ENCODE measurements at regions not wholly inside any gene's neighbourhood (a gene's known extent, or its start where the extent isn't known, plus 50 kb on each side); places are given as distances from the start of the nearest gene placed in this dataset.
"Not testable (repeated sequence)": the region's sequence is repeated elsewhere in the genome, so short reads cannot be mapped to it uniquely, and the experiment has no call there.

DNA sequence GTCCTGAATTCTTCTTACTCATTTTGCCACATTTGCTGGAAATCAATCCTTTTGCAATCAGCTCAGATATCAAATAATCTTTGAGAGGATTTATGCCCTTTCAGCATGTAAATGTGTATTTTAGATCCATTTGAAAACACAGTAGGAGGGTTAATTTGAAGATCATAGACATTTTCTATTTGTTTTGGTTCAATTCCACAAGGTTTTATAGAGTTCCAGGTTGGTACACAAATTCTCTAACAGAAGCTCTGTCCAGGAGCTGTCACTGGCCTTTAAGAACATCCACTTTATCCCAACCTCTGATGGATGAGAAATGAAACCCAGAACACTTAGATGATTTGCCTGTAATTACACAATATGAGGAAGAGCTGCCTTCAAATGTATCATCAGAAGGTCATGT, 157.3 kb upstream of the CHAC2 start:
- ATAC-seq = no peak

DNA sequence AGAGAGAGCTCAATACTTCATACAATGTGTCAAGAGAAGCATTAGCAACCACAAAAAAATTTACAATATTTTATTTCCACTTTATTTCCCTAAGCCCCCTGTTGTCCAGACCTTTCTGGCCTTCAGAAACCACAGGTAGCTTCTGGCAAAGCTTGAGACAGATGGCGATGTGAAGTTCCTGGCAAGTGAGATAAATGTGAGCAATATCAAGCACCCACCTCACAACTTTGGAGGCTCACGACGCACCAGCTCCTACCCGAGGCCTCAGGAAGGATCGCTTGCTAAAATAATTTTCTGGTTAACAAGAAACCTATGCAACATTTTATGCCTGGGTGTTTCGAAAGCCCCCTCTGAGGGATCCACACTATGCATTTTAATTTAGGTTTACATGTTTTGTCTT, 158.1 kb upstream of the CHAC2 start:
- no peak for ATAC-seq

DNA sequence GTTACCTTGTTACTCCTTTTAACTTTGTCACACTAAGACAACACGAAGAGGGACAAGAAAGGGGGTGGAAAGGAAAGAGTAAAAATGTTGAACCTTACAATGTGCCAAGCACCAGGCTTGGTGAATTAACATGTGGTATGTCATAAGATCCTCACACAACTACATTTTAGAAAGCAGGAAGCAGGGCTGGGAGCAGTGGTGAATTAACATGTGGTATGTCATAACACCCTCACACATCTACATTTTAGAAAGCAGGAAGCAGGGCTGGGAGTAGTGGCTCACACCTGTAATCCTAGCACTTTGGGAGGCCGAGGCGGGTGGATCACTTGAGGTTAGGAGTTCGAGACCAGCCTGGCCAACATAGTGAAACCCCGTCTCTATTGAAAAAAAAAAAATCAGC, 159.3 kb upstream of the CHAC2 start:
- no peak for ATAC-seq

DNA sequence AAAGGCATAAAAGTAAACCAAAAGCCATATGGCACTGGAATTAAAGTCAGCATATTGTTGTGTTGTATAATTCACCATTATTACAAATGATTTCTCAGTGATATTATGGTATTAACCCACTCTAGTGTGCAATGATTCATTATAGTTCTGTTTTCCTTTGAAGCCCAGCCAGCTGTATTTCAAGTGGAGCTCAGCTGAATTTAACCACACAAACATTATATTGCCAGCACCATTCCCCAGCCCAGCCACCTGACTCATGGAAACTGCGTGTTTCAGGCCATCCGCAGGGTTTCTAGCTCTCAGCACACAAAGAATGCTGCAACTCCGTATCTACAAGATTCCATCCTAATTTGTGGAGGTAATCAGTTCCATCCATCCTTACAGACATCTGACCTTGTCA, 166.8 kb upstream of the CHAC2 start:
- ATAC-seq = no peak

DNA sequence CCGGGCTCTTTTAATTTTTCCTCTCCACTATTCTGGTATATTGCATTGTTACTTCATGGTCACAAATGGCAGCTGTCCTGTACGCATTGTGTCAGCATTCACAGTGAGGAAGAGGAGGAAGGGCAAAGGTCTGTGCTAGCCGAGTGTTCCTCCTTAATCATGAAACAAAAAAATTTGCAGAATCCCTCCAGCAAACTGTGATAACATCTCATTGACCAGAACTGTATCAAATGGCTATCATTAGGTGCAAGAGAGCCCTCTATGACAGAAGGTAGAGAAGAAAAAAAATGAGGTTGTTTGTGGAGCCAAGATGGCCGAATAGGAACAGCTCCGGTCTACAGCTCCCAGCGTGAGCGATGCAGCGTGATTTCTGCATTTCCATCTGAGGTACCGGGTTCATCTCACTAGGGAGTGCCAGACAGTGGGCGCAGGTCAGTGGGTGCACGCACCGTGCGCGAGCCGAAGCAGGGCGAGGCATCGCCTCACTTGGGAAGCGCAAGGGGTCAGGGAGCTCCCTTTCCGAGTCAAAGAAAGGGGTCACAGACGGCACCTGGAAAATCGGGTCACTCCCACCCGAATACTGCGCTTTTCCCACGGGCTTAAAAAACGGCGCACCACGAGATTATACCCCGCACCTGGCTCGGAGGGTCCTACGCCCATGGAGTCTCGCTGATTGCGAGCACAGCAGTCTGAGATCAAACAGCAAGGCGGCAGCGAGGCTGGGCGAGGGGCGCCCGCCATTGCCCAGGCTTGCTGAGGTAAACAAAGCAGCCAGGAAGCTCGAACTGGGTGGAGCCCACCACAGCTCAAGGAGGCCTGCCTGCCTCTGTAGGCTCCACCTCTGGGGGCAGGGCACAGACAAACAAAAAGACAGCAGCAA, 180.6 kb upstream of the CHAC2 start:
- not testable (repeated sequence) for ATAC-seq

DNA sequence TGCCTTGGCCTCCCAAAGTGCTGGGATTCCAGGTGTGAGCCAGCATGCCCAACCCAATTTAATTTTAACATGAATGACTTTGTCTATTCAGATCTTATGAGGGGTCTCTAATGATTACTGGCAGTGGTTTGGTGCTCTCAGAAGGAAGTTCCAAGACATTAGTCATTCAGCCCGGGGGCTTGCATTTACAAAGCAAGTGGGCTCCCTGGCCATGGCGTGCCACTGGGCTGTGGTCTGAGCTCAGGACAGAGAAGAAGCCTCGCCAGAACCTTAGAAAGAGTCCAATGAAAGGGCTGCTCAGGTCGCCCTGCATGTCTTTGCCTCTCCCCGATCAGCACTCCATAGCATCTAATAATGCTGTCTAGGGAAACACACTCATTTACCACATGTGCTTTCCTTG, 182.6 kb upstream of the CHAC2 start:
- no peak for ATAC-seq

DNA sequence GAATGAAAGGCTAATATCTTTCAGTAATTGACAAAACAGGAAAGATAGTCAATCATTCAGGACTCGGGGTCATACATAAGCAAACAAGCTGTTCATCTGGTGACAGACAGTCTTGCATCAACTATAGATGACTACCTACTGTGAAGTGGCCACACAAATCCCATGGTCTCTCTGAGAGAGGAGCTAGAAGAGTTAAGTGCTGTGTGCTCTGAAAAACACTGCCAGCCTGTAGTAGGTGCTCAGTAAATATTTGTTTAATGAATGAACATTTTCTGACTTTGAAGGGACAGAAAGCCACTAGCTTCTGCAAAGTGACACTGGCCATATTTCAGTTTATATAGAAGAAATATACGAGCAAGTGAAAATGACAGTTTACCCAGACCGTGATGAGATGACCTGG, 184.0 kb upstream of the CHAC2 start:
- ATAC-seq = no peak

DNA sequence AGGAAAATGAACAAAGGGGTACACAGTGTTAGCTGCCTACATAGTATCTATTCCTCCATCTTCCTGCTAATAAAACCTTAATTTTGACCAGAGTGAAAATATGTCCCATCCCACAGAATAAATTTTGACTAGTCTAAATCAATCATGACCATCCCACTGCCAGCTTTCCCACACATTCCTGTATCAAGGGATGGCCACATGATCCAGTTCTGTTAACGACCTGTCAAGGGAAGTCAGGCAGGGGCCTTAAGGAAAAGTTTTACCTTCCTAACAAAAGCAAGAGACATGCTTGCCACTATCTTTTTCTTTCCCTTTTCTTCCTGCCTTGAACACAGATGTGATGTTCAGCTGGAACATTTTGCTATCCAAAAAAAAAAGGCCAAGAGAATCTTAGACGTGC, 185.0 kb upstream of the CHAC2 start:
- no peak for ATAC-seq

DNA sequence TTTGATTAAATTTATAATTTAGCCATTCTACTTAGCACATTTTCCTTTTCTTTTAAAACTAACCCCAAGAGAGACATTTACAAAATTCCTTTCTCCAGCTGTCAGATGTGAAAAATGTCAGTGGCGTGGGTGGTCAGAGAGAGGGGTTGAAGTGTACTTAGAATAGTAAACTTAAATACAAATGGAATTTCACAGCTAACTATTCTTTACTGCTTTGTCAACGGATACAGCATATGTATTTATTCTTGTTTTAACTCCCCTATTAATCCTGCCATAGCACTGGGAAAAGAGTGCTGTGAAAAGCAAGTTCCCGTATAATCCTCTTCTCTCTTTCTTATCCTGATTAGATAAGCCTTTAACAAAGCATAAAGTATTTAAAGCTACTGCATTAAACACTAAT, 191.4 kb upstream of the CHAC2 start:
- ATAC-seq = no peak

DNA sequence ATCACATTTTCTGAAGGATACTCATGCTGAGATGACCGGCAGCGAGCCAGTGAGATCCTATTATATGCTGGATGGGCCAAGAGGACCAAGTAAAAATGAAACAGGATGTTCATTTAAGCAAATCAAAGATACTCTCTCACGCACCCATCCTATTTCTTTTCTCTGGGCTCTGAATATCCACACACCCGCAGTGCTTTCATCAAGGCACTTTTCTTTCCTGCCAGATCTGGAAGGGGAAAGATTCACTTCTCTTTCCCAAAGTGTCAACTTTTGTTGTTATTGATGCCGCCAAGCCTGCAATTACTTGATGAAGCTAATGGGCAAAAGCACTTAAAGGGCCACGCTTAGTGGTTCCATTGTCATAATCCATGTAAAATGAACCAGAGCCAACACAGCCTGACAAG, 191.9 kb upstream of the CHAC2 start:
- no peak for ATAC-seq

DNA sequence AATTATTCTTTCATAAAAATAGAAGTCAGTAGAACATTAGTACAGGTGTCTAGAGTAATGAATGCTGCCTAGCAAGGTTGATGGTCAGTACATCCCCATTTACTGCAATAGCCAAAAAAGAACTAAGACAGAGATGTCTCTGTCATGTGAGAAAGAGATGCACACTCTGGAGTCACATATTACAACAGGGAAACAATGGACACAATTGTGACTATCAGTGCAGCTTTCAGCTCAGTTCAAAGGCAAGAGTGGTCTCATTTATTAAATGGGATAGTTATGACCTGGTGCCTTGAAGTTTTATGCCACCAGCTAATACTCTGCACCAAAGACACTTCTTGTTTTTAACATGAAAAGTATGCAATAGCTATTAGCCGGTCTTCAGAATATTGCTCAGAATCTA, 194.9 kb upstream of the CHAC2 start:
- ATAC-seq = no peak

DNA sequence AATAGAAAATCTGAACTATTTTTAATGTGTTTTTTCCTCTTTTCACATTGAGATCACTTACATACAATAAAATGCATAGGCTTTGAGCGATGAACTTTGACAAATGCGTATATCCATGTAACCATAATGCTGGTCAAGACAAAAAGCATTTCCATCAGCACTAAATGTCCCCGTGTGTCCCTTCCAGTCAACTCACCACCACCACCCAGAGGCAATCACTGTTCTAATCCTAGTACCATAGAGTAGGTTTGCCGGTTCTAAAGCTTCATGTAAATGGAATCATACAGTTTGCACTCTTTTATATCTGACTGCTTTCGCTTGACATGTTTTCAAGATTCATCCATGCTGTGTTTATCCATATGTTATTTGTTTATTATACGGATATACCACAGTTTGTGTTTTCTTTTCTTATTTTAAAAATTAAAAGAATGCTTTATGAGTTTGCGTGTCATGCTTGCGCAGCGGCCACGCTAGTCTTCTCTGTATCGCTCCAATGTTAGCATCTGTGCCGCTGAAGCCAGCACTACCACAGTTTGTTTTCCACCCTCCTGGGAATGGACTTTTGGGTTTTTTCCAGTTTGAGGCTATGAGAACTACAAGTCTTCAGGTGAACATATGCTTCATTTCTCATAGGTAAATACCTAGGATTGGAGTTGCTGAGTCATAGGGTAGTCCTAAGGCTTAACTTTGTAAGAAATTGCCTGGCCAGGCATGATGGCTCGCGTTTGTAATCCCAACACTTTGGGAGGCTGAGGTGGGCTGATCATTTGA, 197.5 kb upstream of the CHAC2 start:
- no peak for ATAC-seq

DNA sequence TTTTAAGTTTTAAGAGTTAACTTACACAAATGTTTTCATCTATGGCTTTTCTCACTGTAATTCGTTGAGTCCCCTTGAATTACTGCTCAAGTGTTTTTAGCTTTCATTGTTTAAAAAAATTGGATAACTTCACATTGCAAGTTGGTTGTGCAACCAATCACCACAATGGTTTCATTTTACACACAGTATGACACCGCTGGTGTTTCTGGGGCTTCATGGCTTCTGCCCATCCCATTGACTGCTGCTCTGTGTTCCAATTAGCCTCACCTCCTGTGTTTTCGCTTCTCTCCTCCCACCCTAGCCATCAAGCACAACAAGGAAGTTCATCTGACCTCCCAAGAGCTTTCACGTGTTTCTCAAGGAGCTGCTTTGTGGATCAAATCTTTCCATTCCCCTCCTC, 199.1 kb upstream of the CHAC2 start:
- no peak for ATAC-seq

DNA sequence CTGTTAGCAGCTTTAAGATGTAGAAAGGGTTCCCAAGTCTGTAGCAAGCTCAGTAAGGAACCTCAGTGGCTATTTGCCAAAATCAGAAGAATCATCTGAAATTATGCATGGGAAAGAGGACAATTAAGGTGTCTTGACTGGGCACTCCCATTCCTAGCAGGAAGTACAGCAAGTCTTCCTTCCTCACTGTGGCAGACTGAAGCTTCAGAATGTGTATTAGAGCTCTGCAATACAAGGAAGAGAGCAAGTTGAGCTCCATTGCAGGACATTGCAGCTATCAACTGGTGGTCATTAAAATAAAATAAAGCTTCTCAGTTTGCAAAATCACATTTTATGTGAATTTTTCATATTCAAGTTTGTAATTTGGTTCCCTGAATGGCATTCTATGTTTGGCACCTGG, 200.5 kb upstream of the CHAC2 start:
- no peak for ATAC-seq

DNA sequence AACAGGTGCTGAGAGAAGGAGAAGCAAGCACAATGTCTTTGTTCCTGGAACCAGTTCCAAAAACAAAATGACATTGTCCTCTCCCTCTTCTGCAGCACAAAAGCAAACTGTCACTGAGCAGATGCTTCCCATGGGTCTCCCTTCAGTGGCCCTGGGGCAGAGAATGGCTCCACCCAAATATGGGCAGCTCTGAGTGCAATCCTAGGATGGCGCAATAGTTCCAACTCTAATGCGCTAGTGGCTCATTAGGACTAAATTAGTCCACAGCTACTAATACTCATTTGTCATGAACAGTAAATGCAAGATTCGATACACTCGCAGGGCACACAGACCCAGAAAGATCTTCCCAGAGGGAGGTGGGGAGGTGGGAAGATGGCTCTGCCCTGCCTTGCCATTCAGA, 205.2 kb upstream of the CHAC2 start:
- ATAC-seq = no peak

DNA sequence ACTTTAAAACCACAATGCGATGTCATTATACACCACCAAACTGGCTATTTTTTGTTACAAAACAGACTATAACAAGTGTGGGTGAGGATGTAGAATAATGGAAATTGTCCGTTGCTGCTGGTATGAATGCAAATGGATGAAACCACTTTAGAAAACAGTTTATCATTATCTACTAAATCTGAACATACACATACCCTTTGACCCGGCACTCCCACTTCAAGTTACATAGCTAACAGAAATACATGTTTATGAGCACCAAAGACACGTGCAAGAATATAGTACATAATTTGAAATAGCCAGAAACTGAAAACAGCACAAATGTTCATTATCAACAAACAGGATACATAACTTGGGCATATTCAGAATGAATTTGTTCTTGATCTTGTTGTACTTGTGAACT, 206.4 kb upstream of the CHAC2 start:
- ATAC-seq = no peak

DNA sequence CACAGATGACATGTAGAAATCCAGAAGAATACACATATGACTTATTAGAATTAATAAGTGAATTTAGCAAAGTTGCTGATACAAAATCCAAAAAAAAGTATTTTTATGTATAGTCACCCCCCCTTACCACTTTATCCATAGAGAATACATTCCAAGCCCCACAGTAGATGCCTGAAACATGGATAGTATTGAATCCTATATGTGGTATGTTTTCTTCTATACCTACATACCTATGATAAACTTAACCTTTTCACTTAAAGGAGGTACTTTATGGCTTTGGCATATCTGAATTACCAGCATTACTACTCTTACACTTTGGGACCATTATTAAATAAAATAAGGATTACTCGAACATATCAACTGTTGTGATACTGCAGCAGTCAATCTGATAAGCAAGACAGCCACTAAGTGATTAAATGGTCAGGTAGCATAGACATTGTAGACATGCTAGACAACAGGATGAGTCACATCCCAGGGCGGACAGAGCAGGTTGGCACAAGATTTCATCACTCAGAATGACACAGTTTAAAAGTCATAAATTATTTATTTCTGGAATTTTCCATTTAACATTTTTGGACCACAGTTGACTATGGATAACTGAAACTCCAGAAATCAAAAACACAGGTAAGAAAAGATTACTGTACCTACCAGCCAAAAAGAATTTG, 208.2 kb upstream of the CHAC2 start:
- ATAC-seq = no peak

DNA sequence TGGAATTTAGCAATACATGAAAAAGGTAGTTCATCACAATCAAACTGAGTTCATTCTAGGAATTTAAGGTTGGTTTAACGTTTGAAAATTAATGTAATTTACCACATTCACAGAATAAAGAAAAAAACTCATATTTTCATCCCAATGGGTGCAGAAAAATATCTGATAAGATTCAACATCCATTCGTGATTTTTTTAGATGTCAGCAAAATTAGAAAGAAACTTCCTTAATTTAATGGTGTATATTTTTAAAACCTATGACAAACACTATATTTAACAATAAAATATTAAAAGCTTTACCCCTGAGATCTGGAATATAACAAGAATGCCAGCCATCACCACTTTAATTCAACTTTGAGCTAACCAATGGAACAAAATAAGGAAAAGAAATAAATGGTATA, 208.7 kb upstream of the CHAC2 start:
- ATAC-seq = no peak

DNA sequence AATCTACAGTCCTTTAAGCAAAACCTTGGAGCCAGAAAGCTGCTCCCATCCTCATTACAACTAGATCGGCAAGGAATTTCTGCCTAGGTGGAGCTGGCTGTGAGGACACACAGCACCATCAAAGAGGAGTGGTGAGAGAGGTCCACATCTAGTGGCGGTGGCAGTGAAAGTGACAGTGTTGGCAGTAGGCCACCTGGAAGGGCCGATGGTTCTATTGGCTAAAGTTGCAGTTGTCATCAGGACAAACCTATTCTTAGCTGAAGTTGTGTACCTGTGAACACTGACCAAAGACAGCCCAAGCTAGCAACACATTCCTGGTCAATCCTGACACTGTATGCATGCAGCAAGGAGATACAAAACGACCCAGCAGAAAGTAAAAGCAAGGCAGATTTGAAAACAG, 218.1 kb upstream of the CHAC2 start:
- no peak for ATAC-seq

DNA sequence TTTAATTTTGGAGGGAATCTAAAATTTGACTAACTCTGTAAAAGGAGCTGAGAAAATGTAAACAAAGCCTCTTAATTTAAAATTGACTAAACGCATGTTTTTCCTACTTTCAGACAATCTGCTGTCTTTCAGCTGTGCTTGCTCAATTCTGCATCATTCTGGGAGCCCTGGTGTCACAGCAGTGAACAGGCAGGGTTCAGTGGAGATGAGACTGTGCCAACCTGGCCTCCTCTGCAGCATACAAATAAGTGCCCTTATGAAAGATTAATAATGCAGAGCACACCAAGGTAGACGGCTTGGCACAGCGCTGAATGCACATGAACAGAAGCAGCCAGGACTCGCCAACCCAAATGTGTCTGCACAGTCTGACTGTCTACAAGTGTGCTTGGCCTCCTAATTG, 222.0 kb upstream of the CHAC2 start:
- ATAC-seq = no peak

DNA sequence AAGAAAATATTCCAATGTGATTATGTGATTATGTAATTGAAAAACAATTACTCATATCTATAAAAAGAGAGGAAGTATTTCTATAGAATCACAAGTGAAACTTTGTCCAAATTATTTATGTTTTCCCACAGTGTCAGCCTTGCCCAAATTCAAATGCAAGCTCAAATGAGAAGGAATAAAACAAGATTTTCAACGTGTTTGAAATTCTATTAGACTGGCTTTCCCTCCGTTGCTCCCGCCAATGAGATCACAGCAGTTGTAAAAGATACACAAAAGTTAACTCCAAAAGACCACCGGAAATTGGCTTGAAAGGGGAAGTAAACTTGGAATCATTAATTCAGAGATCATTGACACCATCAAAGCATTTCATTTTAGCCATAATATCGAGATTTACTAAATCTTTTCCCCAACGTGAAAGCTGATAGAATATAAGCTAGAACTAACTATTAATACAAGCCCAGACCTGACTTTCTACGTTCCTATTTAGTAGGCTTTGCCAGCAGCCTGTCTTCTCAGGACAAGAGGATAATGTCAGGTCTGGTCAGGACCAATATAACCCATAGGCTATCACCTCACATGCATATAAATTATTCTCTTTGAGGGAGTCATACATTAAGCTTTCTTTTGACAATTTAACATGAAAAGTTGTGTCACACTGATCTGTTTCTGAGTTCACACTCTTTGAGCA, 222.6 kb upstream of the CHAC2 start:
- ATAC-seq = no peak

DNA sequence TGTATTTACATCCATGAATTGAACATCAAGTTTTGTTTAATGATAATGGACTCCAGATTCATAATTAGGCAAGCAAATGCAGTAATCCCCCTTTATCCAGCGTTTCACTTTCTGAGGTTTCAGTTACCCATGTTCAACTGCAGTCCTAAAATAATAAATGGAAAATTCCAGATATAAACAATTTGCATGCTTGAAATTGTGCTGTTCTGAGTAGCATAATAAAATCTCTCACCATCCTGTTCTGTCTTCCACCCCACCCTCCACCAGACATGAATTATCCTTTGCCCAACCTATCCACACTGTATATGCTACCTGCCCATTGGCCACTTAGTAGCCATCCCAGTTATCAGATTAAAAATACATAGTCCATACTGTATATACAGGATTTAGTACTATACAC, 224.5 kb upstream of the CHAC2 start:
- no peak for ATAC-seq
